Activated gamma-delta T cell treated with Interleukin-2 at 50 U/mL for 16 hours (primary cell): ENCODE measurements at regions not wholly inside any gene's neighbourhood (a gene's known extent, or its start where the extent isn't known, plus 50 kb on each side); places are given as distances from the start of the nearest gene placed in this dataset.
A peak's percentile ranks its signal among the peaks of the same experiment; 100 is the strongest.
"Not testable (repeated sequence)": the region's sequence is repeated elsewhere in the genome, so short reads cannot be mapped to it uniquely, and the experiment has no call there.

Experiments
- DNase-seq: peaks from one replicate; pipeline ENCODE4 v3.0.0-alpha.2; 2020

- DNase-seq: no peak
These were observed 96.0 kb upstream of the VGLL4 start for GRCh38 chr3:11739706-11740105.

- no peak for DNase-seq
These were observed 95.4 kb upstream of the VGLL4 start for GRCh38 chr3:11739123-11739522.

GRCh38 chr3:11737742-11738141 lies 94.0 kb upstream of the VGLL4 start:
- DNase-seq: no peak

- no peak for DNase-seq
These were observed 92.6 kb upstream of the VGLL4 start for GRCh38 chr3:11736136-11736833.

- no peak for DNase-seq
These were observed 91.9 kb upstream of the VGLL4 start for GRCh38 chr3:11735638-11736037.

- not testable (repeated sequence) for DNase-seq
These were observed 91.4 kb upstream of the VGLL4 start for GRCh38 chr3:11735111-11735510.

GRCh38 chr3:11733914-11734313 lies 90.2 kb upstream of the VGLL4 start:
- no peak for DNase-seq

GRCh38 chr3:11727207-11727606 lies 83.5 kb upstream of the VGLL4 start:
- no peak for DNase-seq

- DNase-seq: no peak
These were observed 82.4 kb upstream of the VGLL4 start for GRCh38 chr3:11726146-11726545.

GRCh38 chr3:11725340-11725641 lies 81.6 kb upstream of the VGLL4 start:
- not testable (repeated sequence) for DNase-seq

- no peak for DNase-seq
These were observed 81.1 kb upstream of the VGLL4 start for GRCh38 chr3:11724615-11725339.

- DNase-seq: no peak
These were observed 77.8 kb upstream of the VGLL4 start for GRCh38 chr3:11721479-11721878.

- no peak for DNase-seq
These were observed 77.2 kb upstream of the VGLL4 start for GRCh38 chr3:11720917-11721411.

- peak; percentile 27 for DNase-seq
These were observed 76.7 kb upstream of the VGLL4 start for GRCh38 chr3:11720304-11720898.

GRCh38 chr3:11719406-11720303 lies 75.9 kb upstream of the VGLL4 start:
- peak; percentile 61 for DNase-seq

- DNase-seq: peak; percentile 9
These were observed 75.1 kb upstream of the VGLL4 start for GRCh38 chr3:11718637-11719405.

- DNase-seq: no peak
These were observed 74.3 kb upstream of the VGLL4 start for GRCh38 chr3:11717768-11718636.

- no peak for DNase-seq
These were observed 73.6 kb upstream of the VGLL4 start for GRCh38 chr3:11717301-11717700.

GRCh38 chr3:11716573-11717290 lies 73.0 kb upstream of the VGLL4 start:
- no peak for DNase-seq

- DNase-seq: no peak
These were observed 69.5 kb upstream of the VGLL4 start for GRCh38 chr3:11713171-11713570.

- DNase-seq: no peak
These were observed 68.9 kb upstream of the VGLL4 start for GRCh38 chr3:11712646-11713045.
